IMR-90 (cell line): ENCODE measurements at regions not wholly inside any gene's neighbourhood (a gene's known extent, or its start where the extent isn't known, plus 50 kb on each side); places are given as distances from the start of the nearest gene placed in this dataset.
"Not testable (repeated sequence)": the region's sequence is repeated elsewhere in the genome, so short reads cannot be mapped to it uniquely, and the experiment has no call there.

Source experiments
- CEBPB ChIP-seq: IDR thresholded peaks from 2 replicates; pipeline ENCODE4 v1.6.1; 2012; ENCODE audit warnings: low read depth, low read length, improper control_type of control experiment
- CTCF ChIP-seq: conservative IDR thresholded peaks from 2 replicates; pipeline ENCODE4 v1.5.1; 2012; ENCODE audit warnings: mild to moderate bottlenecking, low read depth, low read length, improper control_type of control experiment
- ELK1 ChIP-seq: fragments of 150-350 bp; IDR thresholded peaks from 2 replicates; pipeline ENCODE4 v1.6.1; 2016; ENCODE audit warnings: low read depth, mild to moderate bottlenecking, low read length, moderate library complexity, borderline replicate concordance
- FOS ChIP-seq: fragments of 150-350 bp; IDR thresholded peaks from 2 replicates; pipeline ENCODE4 v1.6.1; 2016; ENCODE audit warnings: low read depth, low read length
- MAFK ChIP-seq: IDR thresholded peaks from 2 replicates; pipeline ENCODE4 v1.6.1; 2012; ENCODE audit warnings: low read depth, low read length, improper control_type of control experiment
- MXI1 ChIP-seq: IDR thresholded peaks from 2 replicates; pipeline ENCODE4 v1.6.1; 2012; ENCODE audit warnings: low read depth, mild to moderate bottlenecking, low read length, moderate library complexity, borderline replicate concordance
- NFE2L2 ChIP-seq: fragments of 150-350 bp; IDR thresholded peaks from 2 replicates; pipeline ENCODE4 v1.6.1; 2016; ENCODE audit warnings: low read depth, mild to moderate bottlenecking, low read length
- POLR2A ChIP-seq: IDR thresholded peaks from 2 replicates; pipeline ENCODE4 v1.6.1; 2012; ENCODE audit warnings: mild to moderate bottlenecking, low read depth, low read length
- RAD21 ChIP-seq: IDR thresholded peaks from 2 replicates; pipeline ENCODE4 v1.6.1; 2012; ENCODE audit warnings: low read length, improper control_type of control experiment
- RCOR1 ChIP-seq: IDR thresholded peaks from 2 replicates; pipeline ENCODE4 v1.6.1; 2012; ENCODE audit warnings: mild to moderate bottlenecking, low read length, improper control_type of control experiment; ENCODE audit not compliant: insufficient replicate concordance
- RFX5 ChIP-seq: IDR thresholded peaks from 2 replicates; pipeline ENCODE4 v1.8.0; 2012; ENCODE audit warnings: low read depth, mild to moderate bottlenecking, low read length, moderate library complexity
- SMC3 ChIP-seq: fragments of 150-350 bp; IDR thresholded peaks from 2 replicates; pipeline ENCODE4 v1.6.1; 2016; ENCODE audit warnings: low read depth, mild to moderate bottlenecking, antibody characterized with exemption, low read length, moderate library complexity
- USF2 ChIP-seq: fragments of 150-350 bp; IDR thresholded peaks from 2 replicates; pipeline ENCODE4 v1.6.1; 2017; ENCODE audit warnings: mild to moderate bottlenecking, antibody characterized with exemption, low read length, low read depth

- TF ChIP-seq POLR2A, CTCF, CEBPB, RAD21, ELK1, SMC3, MXI1, FOS, USF2, MAFK, RFX5, NFE2L2, RCOR1: not testable (repeated sequence)
Measured at GRCh38 chr6:56719315-56720058, 76.8 kb upstream of the DST start.
